CD4-positive, alpha-beta T cell treated with Interleukin-6 for 4 hours (primary cell): ENCODE measurements at regions not wholly inside any gene's neighbourhood (a gene's known extent, or its start where the extent isn't known, plus 50 kb on each side); places are given as distances from the start of the nearest gene placed in this dataset.

Source experiments
- DNase-seq: peaks from one replicate; pipeline ENCODE4 v3.0.0-alpha.2; 2020; ENCODE audit warnings: mixed read lengths

- no peak for DNase-seq
These were observed 130.8 kb downstream of the LYPLAL1 start for GRCh38 chr1:219304227-219305226.

- DNase-seq = no peak
These were observed 129.0 kb downstream of the LYPLAL1 start for GRCh38 chr1:219302697-219303096.

- DNase-seq = no peak
These were observed 125.7 kb downstream of the LYPLAL1 start for GRCh38 chr1:219299420-219299819.

- DNase-seq = no peak
These were observed 125.0 kb downstream of the LYPLAL1 start for GRCh38 chr1:219298571-219299148.

- DNase-seq = no peak
These were observed 123.0 kb downstream of the LYPLAL1 start for GRCh38 chr1:219296430-219297355.

GRCh38 chr1:219294251-219294650, 120.6 kb downstream of the LYPLAL1 start:
- no peak for DNase-seq

- no peak for DNase-seq
These were observed 119.7 kb downstream of the LYPLAL1 start for GRCh38 chr1:219293410-219293809.

GRCh38 chr1:219292999-219293398, 119.3 kb downstream of the LYPLAL1 start:
- no peak for DNase-seq

- DNase-seq = no peak
These were observed 118.7 kb downstream of the LYPLAL1 start for GRCh38 chr1:219292341-219292740.

- DNase-seq = no peak
These were observed 115.5 kb downstream of the LYPLAL1 start for GRCh38 chr1:219289171-219289570.

GRCh38 chr1:219283541-219283940, 109.9 kb downstream of the LYPLAL1 start:
- DNase-seq = no peak

GRCh38 chr1:219281831-219282230, 108.2 kb downstream of the LYPLAL1 start:
- no peak for DNase-seq

GRCh38 chr1:219279017-219279770, 105.5 kb downstream of the LYPLAL1 start:
- no peak for DNase-seq

- no peak for DNase-seq
These were observed 104.6 kb downstream of the LYPLAL1 start for GRCh38 chr1:219278288-219278687.

GRCh38 chr1:219277304-219278105, 103.8 kb downstream of the LYPLAL1 start:
- no peak for DNase-seq

GRCh38 chr1:219276049-219276738, 102.5 kb downstream of the LYPLAL1 start:
- no peak for DNase-seq

- no peak for DNase-seq
These were observed 99.5 kb downstream of the LYPLAL1 start for GRCh38 chr1:219273088-219273686.

- no peak for DNase-seq
These were observed 98.3 kb downstream of the LYPLAL1 start for GRCh38 chr1:219271818-219272535.

- DNase-seq = no peak
These were observed 95.5 kb downstream of the LYPLAL1 start for GRCh38 chr1:219269171-219269570.

GRCh38 chr1:219266524-219266923, 92.8 kb downstream of the LYPLAL1 start:
- no peak for DNase-seq
